K562 (cell line): ENCODE measurements at regions not wholly inside any gene's neighbourhood (a gene's known extent, or its start where the extent isn't known, plus 50 kb on each side); places are given as distances from the start of the nearest gene placed in this dataset.

Source experiments
- ARNT ChIP-seq, 2 experiments: fragments of 450-650 bp; IDR thresholded peaks; 2 replicates each; pipeline ENCODE4 v1.6.1; 2016; ENCODE audit warnings: mild to moderate bottlenecking in 1 of 2
- CHD2 ChIP-seq: IDR thresholded peaks from 2 replicates; pipeline ENCODE4 v1.6.1; 2011; ENCODE audit warnings: low read depth, low read length
- CREB5 ChIP-seq: fragments of 250-450 bp; sonication (Bioruptor Pico); IDR thresholded peaks from 2 replicates; pipeline ENCODE4 v1.5.0; 2020; ENCODE audit warnings: mild to moderate bottlenecking
- POLR3A ChIP-seq: IDR thresholded peaks from 2 replicates; pipeline ENCODE4 v1.6.1; 2011; ENCODE audit warnings: borderline replicate concordance, mild to moderate bottlenecking, moderate library complexity; ENCODE audit not compliant: insufficient read length, insufficient read depth; ENCODE audit errors: extremely low read depth
- POU5F1 ChIP-seq: fragments of 150-350 bp; IDR thresholded peaks from 2 replicates; pipeline ENCODE4 v1.6.1; 2014; ENCODE audit warnings: borderline replicate concordance, low read length, low read depth, mild to moderate bottlenecking; ENCODE audit not compliant: partially characterized antibody
- RBM25 ChIP-seq: fragments of 200-400 bp; formaldehyde crosslinking; IDR thresholded peaks from 2 replicates; pipeline ENCODE4 v1.6.1; 2018; ENCODE audit warnings: low read length, low read depth, moderate library complexity; ENCODE audit not compliant: severe bottlenecking
- RFX1 ChIP-seq: fragments of 450-650 bp; IDR thresholded peaks from 2 replicates; pipeline ENCODE4 v1.6.1; 2016; ENCODE audit warnings: mild to moderate bottlenecking, moderate library complexity
- ZKSCAN1 ChIP-seq: fragments of 150-350 bp; IDR thresholded peaks from 2 replicates; pipeline ENCODE4 v1.6.1; 2016; ENCODE audit warnings: low read depth, low read length
- ZNF586 ChIP-seq: fragments of 450-650 bp; formaldehyde crosslinking; conservative IDR thresholded peaks from 2 replicates; pipeline ENCODE4 v1.4.0; 2020; ENCODE audit warnings: mild to moderate bottlenecking, moderate library complexity
- TF ChIP-seq, protein P1 (sequence below): IDR thresholded peaks from 2 replicates; pipeline ENCODE4 v1.6.1; 2011; ENCODE audit not compliant: insufficient read length; ENCODE audit errors: extremely low read depth

- TF ChIP-seq CREB5 (CRISPR knock-in tag) (no peak), RBM25 (no peak), ZNF586 (CRISPR knock-in tag) (no peak), POU5F1 (no peak), RFX1 (no peak), POLR3A (no peak), ZKSCAN1 (no peak), ARNT (IDR thresholded peaks at IDR 0.05) (no peak), CHD2 (no peak)
- TF ChIP-seq, protein P1, sequence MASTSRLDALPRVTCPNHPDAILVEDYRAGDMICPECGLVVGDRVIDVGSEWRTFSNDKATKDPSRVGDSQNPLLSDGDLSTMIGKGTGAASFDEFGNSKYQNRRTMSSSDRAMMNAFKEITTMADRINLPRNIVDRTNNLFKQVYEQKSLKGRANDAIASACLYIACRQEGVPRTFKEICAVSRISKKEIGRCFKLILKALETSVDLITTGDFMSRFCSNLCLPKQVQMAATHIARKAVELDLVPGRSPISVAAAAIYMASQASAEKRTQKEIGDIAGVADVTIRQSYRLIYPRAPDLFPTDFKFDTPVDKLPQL = no peak
Observed at GRCh38 chr2:226135861-226136548, 663.6 kb downstream of the IRS1 start (continued).
